ENCODE measurements at regions not wholly inside any gene's neighbourhood (a gene's known extent, or its start where the extent isn't known, plus 50 kb on each side); places are given as distances from the start of the nearest gene placed in this dataset.

DNA sequence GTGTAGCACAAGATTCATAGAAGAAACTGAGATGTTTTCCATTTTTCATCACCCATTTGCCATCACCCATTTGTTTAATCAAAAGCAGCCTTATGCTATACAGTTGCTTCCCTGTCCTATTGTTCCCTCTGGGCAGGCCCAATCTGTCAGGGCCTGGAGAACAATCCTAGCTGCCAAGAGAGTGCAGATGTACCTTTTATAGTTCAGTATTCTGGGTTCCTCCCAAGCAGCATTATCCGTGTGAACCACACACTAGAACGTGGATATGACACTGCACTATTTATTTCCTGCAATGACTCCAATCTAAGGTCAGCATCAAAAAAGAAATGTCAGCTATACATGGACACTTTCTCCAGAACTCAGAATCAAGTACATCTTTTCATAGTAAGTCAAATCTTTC is 269.0 kb downstream of the ADGRA3 start:
- Mint-ChIP-seq H3K9me3 (peaks cover 7% of the 10 kb centered on the region in 2 donors), H3K4me3 (no peak overlapping the region), H3K27ac (no peak overlapping the region), H3K27me3 (ENCODE audit: low read depth) (peaks cover 8% of the 10 kb centered on the region), H3K4me1 (ENCODE audit: low read depth) (no peaks in the 10 kb centered on the region), H3K36me3 (ENCODE audit: insufficient read depth in 2 of 2) (no peaks in the 10 kb centered on the region)
- no peak for DNase-seq
- ATAC-seq (replicated peaks in 1 of 2) = no peak

DNA sequence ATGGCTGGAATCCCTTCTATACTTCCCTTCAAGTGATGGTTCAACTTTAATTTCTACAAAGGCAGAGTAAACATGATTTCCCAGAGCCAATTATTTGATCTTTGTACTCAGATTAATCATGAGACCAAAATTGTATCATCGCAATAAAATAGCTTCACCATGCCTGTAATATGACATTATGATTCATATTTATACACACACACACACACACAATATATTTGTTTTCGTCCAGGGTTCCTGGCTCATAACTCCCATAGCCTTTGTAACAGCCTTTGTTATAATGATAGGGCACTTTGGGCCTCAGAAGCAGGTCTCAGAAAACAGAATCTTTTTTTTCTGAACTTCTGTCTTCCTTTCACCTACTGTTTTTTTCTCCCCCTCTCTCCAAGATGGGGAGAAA is 270.6 kb downstream of the ADGRA3 start:
- ATAC-seq (replicated peaks in 1 of 2) (no peak), DNase-seq (no peak)
- no peaks in the 10 kb centered on the region for H3K27me3 Mint-ChIP-seq (ENCODE audit: low read depth)
- no peak overlapping the region for H3K4me3 Mint-ChIP-seq
- peaks cover 5 to 7% of the 10 kb centered on the region in 2 donors for H3K9me3 Mint-ChIP-seq
- no peaks in the 10 kb centered on the region for H3K36me3 Mint-ChIP-seq (ENCODE audit: insufficient read depth in 2 of 2)
- H3K27ac Mint-ChIP-seq = no peak overlapping the region
- H3K4me1 Mint-ChIP-seq (ENCODE audit: low read depth) = no peaks in the 10 kb centered on the region

DNA sequence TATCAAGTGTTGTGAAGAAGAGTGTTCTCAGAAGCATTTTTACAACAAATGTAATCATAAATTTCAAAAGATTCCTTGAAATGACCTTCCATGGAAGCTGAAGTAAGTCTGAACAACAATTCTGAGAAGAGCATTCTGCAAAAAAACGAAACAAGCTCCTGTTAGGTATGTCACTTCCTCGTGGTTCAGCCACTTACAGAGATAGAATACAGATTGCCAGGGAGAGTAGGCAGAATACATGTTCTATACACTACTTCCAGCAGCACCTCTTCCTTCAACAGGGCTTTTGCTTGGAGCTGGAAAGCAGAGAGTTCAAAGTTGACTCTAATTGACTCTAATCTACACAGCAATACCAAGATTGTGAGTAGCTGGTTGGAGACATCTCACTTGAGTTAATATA is 274.5 kb downstream of the ADGRA3 start:
- ATAC-seq (replicated peaks in 1 of 2) (no peak), DNase-seq (no peak)
- Mint-ChIP-seq H3K36me3 (ENCODE audit: insufficient read depth in 2 of 2) (no peaks in the 10 kb centered on the region), H3K4me3 (no peak overlapping the region), H3K4me1 (ENCODE audit: low read depth) (no peaks in the 10 kb centered on the region), H3K9me3 (peaks cover 0 to 3% of the 10 kb centered on the region in 2 donors), H3K27me3 (ENCODE audit: low read depth) (peaks cover 6% of the 10 kb centered on the region), H3K27ac (no peak overlapping the region)

DNA sequence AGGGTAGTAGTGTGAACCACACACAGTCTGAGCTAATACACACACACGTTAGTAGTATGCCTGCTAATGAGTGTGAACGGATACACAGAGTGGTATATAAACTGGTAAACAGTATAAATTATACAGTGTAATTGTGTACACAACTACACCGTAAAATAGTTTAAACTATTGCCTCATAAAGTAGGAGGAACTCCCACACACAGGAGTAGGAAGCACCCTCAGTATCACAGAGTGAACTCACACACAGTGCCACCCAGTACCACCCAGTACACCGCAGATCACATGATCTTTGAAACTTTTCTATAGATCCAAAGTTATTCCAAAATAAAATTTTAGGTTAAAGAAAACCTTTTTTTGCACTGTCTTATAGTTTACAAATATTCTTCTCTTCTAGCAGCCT is 275.1 kb downstream of the ADGRA3 start:
- no peak for ATAC-seq (replicated peaks in 1 of 2)

DNA sequence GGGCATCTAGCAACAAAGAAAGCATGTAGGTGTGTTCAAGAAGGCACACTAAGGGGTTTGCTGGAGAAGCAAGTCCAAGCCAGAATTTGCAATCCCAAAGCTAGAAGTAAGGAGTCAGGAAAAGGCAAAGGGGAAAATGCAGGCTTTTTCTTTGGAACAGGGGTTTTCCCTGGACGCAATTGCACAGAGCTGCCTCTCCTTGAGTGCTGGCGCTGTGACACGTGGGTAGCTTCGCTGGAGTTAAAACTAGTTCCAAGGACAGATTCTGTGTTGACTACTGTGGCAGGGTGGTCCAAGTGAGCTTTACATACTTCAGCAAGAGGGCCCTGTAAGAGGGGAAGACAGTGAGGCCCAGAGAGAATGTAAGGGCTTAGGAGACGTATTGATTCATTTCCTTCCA is 277.1 kb downstream of the ADGRA3 start:
- H3K27me3 Mint-ChIP-seq (ENCODE audit: low read depth) = peaks cover 11% of the 10 kb centered on the region
- no peak overlapping the region for H3K27ac Mint-ChIP-seq
- no peak overlapping the region for H3K4me3 Mint-ChIP-seq
- no peak for ATAC-seq (replicated peaks in 1 of 2)
- no peak for DNase-seq
- H3K9me3 Mint-ChIP-seq = peaks cover 0 to 3% of the 10 kb centered on the region in 2 donors
- H3K36me3 Mint-ChIP-seq (ENCODE audit: insufficient read depth in 2 of 2) = no peaks in the 10 kb centered on the region
- no peaks in the 10 kb centered on the region for H3K4me1 Mint-ChIP-seq (ENCODE audit: low read depth)

More for the DNA sequence above, 275.1 kb downstream of the ADGRA3 start:
- Mint-ChIP-seq H3K4me3 (no peak overlapping the region), H3K27ac (no peak overlapping the region), H3K36me3 (ENCODE audit: insufficient read depth in 2 of 2) (no peaks in the 10 kb centered on the region), H3K4me1 (ENCODE audit: low read depth) (no peaks in the 10 kb centered on the region), H3K27me3 (ENCODE audit: low read depth) (peaks cover 11% of the 10 kb centered on the region), H3K9me3 (peaks cover 0 to 3% of the 10 kb centered on the region in 2 donors)
- DNase-seq = no peak

DNA sequence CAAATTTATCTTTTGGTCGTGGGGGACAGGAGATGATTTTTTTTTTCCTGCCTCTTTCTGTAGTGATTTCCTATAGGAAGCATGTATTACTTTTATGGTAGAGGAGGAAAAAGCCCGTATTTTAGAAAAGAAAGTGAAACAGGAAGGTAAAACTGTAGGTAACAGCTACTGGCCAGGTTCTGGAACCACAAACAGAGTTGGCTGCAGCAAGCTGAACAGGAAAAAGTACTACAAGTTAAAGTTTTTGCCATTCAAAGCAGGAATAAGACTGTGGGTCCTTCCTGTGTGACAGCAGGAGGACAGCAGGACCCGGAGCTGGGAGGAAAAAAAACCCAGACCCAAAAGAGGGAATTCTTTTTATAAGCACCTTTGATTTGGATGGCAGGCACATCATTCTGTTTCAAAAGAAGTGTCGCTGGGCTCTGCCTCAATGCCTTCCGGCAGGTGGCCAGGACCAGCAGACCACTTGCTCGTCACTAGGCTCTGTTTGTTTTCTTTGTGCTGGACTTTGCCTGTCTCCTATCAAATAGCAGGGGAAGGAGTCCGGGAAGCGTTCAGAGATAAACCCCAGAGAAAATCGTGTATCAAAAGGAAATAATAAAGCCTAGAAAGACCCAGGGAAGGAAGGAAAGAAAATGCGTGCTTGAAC is 277.9 kb downstream of the ADGRA3 start:
- no peaks in the 10 kb centered on the region for H3K4me1 Mint-ChIP-seq (ENCODE audit: low read depth)
- peak overlapping the region in 1 of 2 donors; percentile 51 for H3K4me3 Mint-ChIP-seq
- no peak for ATAC-seq (replicated peaks in 1 of 2)

DNA sequence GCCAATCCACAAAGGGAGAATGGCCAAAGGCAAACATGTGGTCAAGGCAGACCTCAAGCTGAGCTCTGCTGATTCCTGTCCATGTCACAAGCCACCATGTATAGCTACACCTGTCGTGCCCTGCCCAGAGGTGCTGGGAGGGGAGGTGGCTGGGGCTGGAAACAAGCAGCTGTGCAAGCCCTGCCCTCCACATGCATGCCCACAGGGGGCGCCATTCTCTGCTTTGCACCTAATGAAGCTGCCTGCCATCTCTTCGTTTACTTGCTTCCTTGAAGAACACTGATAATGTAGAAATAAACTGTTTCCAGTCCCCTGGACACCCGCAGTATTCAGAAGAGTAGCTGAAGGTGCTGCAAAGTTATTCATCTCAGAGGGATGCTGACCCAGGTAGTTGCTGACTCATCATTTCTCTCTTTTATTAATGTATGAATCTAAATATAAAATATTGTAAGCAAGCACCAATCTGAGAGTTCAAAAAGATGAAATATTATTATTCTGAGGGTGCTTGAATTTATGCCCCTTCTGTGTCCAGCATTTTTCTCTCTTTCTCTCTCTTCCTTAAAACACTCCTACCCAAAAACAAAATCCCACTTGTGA is 278.6 kb downstream of the ADGRA3 start:
- Mint-ChIP-seq H3K4me1 (ENCODE audit: low read depth) (no peaks in the 10 kb centered on the region), H3K27ac (no peak overlapping the region), H3K27me3 (ENCODE audit: low read depth) (peaks cover 11% of the 10 kb centered on the region), H3K4me3 (peak overlapping the region in 1 of 2 donors; percentile 51), H3K9me3 (peaks cover 0 to 2% of the 10 kb centered on the region in 2 donors), H3K36me3 (ENCODE audit: insufficient read depth in 2 of 2) (no peaks in the 10 kb centered on the region)
- DNase-seq = peak; percentile 43 to 47
- peak; percentile 39 to 45 for ATAC-seq (replicated peaks in 1 of 2)

More for the DNA sequence above, 277.9 kb downstream of the ADGRA3 start:
- Mint-ChIP-seq H3K9me3 (peaks cover 0 to 2% of the 10 kb centered on the region in 2 donors), H3K27me3 (ENCODE audit: low read depth) (peaks cover 11% of the 10 kb centered on the region), H3K36me3 (ENCODE audit: insufficient read depth in 2 of 2) (no peaks in the 10 kb centered on the region), H3K27ac (no peak overlapping the region)
- DNase-seq = no peak

DNA sequence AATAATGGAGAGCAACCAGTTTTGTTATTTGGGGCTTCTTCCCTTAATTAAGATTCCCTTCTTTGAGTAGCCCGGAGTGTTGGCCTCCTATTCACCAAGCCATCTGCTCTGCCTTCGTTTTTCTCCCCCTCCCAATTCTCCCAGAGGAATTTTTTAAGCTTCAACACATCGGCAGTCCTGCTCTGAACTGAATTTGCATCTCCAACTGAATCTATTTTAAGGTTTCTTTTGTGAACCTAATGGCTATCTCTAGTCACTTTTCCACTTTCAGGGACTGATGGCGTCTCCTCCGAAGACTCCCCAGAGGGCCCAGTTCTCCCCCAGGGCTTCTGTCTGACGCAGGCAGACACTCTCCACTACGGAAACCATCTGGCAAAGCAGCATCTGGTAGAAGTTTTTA is 280.2 kb downstream of the ADGRA3 start:
- Mint-ChIP-seq H3K4me3 (no peak overlapping the region), H3K36me3 (ENCODE audit: insufficient read depth in 2 of 2) (no peaks in the 10 kb centered on the region), H3K27ac (no peak overlapping the region), H3K9me3 (peaks cover 0 to 2% of the 10 kb centered on the region in 2 donors), H3K4me1 (ENCODE audit: low read depth) (no peaks in the 10 kb centered on the region), H3K27me3 (ENCODE audit: low read depth) (peaks cover 11% of the 10 kb centered on the region)
- no peak for ATAC-seq (replicated peaks in 1 of 2)
- no peak for DNase-seq

DNA sequence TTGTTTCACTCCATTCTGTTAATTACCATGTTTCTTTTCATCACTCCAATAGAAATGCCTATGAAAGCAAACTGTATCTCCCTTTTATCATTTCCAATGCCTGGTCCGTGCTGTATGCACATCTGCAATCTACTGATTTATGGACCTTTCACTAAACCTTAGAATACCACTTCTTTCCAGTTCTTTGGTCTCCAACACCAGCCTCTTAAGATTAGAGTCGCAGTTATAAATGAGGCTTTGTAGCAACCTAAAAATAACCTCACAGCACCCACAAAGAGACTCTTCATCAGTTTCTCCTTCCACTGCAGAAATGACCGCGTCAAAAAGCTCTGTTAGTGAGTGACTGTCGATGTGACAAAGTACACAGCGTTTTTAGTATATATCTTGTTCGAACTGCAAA is 282.6 kb downstream of the ADGRA3 start:
- Mint-ChIP-seq H3K27ac (no peak overlapping the region), H3K27me3 (ENCODE audit: low read depth) (peaks cover 11% of the 10 kb centered on the region), H3K4me3 (no peak overlapping the region), H3K9me3 (peaks cover 2 to 5% of the 10 kb centered on the region in 2 donors), H3K36me3 (ENCODE audit: insufficient read depth in 2 of 2) (no peaks in the 10 kb centered on the region), H3K4me1 (ENCODE audit: low read depth) (no peaks in the 10 kb centered on the region)
- ATAC-seq (replicated peaks in 1 of 2) = no peak
- no peak for DNase-seq

DNA sequence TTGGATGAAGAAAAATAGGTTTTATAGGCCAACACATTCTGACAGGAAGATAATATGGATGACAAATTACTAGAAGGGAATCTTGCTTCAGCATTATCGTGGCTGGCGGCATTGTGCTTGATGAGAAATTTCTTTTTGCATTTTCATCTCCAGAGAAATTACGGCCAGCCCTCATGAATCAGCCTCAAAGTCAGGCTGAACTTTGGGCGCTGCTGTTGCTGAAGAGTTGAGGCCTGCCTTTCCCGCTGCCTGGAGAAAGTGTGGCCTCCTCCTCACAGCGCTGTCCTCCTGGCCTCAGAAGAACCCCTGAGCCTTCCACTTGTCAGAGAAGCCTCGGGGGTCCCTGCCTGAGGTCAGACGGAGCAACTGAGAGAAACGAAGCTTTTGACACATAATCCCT is 272.4 kb upstream of the KCNIP4 start:
- Mint-ChIP-seq H3K27ac (no peak overlapping the region), H3K27me3 (ENCODE audit: low read depth) (no peaks in the 10 kb centered on the region), H3K4me1 (ENCODE audit: low read depth) (no peaks in the 10 kb centered on the region), H3K4me3 (no peak overlapping the region), H3K9me3 (peaks cover 5 to 6% of the 10 kb centered on the region in 2 donors), H3K36me3 (ENCODE audit: insufficient read depth in 2 of 2) (no peaks in the 10 kb centered on the region)
- no peak for ATAC-seq (replicated peaks in 1 of 2)
- no peak for DNase-seq

DNA sequence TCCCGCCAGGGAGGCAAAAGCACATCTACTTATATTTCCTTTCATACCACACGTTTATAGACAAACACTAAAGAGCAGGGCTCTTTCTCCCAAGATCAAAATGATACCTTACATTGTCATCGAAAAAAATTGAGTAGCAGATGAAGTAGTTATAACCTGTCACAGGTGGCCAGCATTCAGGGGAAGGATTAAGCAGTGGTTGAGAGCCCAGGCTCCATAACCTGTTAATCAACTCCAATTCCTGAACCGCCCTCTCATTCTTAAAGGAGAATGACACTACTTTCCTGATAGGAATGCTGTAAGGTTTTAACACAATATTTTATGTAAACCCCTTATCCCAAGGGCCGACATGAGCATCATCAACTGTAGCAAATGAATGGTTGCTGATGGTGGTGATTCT is 268.9 kb upstream of the KCNIP4 start:
- H3K9me3 Mint-ChIP-seq = peaks cover 1 to 7% of the 10 kb centered on the region in 2 donors
- DNase-seq = no peak
- H3K4me3 Mint-ChIP-seq = no peak overlapping the region
- H3K27me3 Mint-ChIP-seq (ENCODE audit: low read depth) = no peaks in the 10 kb centered on the region
- no peak overlapping the region for H3K27ac Mint-ChIP-seq
- no peak for ATAC-seq (replicated peaks in 1 of 2)
- H3K4me1 Mint-ChIP-seq (ENCODE audit: low read depth) = no peaks in the 10 kb centered on the region
- H3K36me3 Mint-ChIP-seq (ENCODE audit: insufficient read depth in 2 of 2) = no peaks in the 10 kb centered on the region

DNA sequence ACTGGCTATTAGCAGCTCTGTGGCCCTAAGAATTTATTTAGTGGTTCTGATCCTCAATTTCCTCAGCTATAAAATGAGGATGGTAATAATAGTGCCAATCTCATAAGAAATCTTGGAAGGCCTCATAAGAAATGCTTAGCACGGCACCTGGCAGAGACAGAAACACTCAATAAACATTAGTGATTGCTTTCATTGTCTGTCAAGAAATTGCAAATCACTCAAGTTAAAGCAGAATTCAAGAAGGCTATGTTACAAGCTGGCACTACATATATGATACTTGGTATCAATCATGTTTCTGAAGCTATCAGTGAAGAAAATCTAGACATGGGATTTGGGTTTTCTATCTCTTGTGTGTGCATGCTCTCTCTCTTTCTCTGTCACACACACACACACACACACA is 267.7 kb upstream of the KCNIP4 start:
- Mint-ChIP-seq H3K27me3 (ENCODE audit: low read depth) (no peaks in the 10 kb centered on the region), H3K9me3 (peaks cover 1 to 7% of the 10 kb centered on the region in 2 donors), H3K27ac (no peak overlapping the region), H3K4me3 (no peak overlapping the region), H3K4me1 (ENCODE audit: low read depth) (no peaks in the 10 kb centered on the region), H3K36me3 (ENCODE audit: insufficient read depth in 2 of 2) (no peaks in the 10 kb centered on the region)
- ATAC-seq (replicated peaks in 1 of 2) (no peak), DNase-seq (no peak)

DNA sequence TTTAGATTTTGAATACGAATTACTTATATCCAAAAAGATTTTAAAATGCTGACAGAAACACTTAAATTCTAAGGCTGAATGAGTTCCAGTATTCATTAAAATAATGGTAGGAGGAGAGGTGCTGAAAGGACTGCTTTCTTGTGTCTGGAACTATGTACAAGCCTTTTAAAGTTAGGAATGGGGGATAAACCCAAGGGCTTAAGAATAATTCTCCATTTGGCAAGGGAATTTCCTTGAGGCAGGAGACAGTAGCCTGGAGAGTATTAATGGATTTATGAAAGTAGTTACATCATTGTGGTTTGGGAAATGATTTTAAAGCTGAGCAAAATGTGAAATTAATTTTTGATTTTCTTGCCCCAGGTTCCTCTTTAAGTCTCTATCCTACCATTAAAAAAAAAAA is 266.5 kb upstream of the KCNIP4 start:
- Mint-ChIP-seq H3K36me3 (ENCODE audit: insufficient read depth in 2 of 2) (no peaks in the 10 kb centered on the region), H3K9me3 (peaks cover under 1 to 3% of the 10 kb centered on the region in 2 donors), H3K27ac (no peak overlapping the region), H3K27me3 (ENCODE audit: low read depth) (no peaks in the 10 kb centered on the region), H3K4me3 (no peak overlapping the region), H3K4me1 (ENCODE audit: low read depth) (no peaks in the 10 kb centered on the region)
- no peak for ATAC-seq (replicated peaks in 1 of 2)
- no peak for DNase-seq

DNA sequence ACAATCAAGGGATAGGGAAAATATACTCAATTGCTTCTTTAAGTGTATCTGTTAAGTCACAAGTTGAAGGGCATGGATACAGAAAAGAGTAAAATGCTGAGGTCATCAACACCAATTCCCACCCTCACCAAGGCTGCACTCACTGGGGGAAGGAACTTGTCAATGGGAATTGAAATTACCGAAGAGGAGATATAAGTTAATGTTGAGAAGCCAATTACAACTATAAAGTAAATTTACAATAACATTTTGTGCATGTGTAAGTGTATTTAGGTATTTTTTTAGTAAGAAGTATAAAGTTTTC is 255.1 kb upstream of the KCNIP4 start:
- Mint-ChIP-seq H3K36me3 (ENCODE audit: insufficient read depth in 2 of 2) (no peaks in the 10 kb centered on the region), H3K4me3 (no peak overlapping the region), H3K4me1 (ENCODE audit: low read depth) (no peaks in the 10 kb centered on the region), H3K27me3 (ENCODE audit: low read depth) (no peaks in the 10 kb centered on the region), H3K9me3 (no peaks in the 10 kb centered on the region), H3K27ac (no peak overlapping the region)
- DNase-seq (no peak), ATAC-seq (replicated peaks in 1 of 2) (no peak)

Data from activated T-cell treated with anti-CD3 and anti-CD28 coated beads, Interleukin-2, amount 50 U/mL, for 72 hours (primary cell).